K562 (cell line): ENCODE measurements at regions not wholly inside any gene's neighbourhood (a gene's known extent, or its start where the extent isn't known, plus 50 kb on each side); places are given as distances from the start of the nearest gene placed in this dataset.

Experiments used
- ATAC-seq: fragments of 200-7000 bp; cut with Tn5 transposase; 3 replicates; pipeline ENCODE4 v1.9.1; 2020; ENCODE audit warnings: moderate library complexity
- BruUV-seq: library from RNA; stranded (reverse); fragments of 400-500 nt; replicated peaks from 2 replicates; lab custom pipeline; 2021; lab: Mats Ljungman, UMichigan
- CTCF ChIA-PET: fragments of 300-600 bp; formaldehyde crosslinking; extraction: SDS; loops from one replicate; lab custom pipeline; 2021; ENCODE audit warnings: low intra/inter-chr PET ratio; lab: Yijun Ruan, JAX
- POLR2A ChIA-PET: fragments of 300-600, 350-650 bp; sonication (Branson Sonifier 250); formaldehyde crosslinking; extraction: SDS; loops from one replicate; lab custom pipeline; 2021; ENCODE audit warnings: antibody characterized with exemption, inconsistent platforms; lab: Yijun Ruan, JAX
- DNase-seq, 4 experiments: peaks; one replicate each; pipeline versions ENCODE4 v3.0.0 to v3.0.0-alpha.2; 2011 to 2018; ENCODE audit warnings: low spot score in 3 of 4, mixed read lengths in 3 of 4; ENCODE audit errors: extremely low read depth in 1 of 4
- FAIRE-seq: peaks from 2 replicates; lab custom pipeline; 2011; peaks lifted over from hg19 to GRCh38; lab: Jason Lieb, UNC
- H2AFZ ChIP-seq: 2 replicates; pipeline ENCODE4 v1.6.0; 2011; ENCODE audit warnings: low read depth, low read length, control low read depth, inconsistent platforms
- H3K27ac ChIP-seq: fragments of 200-600 bp; 3 replicates; pipeline ENCODE4 v1.8.0; 2011; ENCODE audit warnings: low read depth, mild to moderate bottlenecking, control low read depth, inconsistent platforms, low read length, moderate library complexity, mixed read lengths; ENCODE audit errors: extremely low read depth
- H3K27me3 ChIP-seq, 2 experiments: fragments of 300-600 bp in 1 of 2; 2 replicates in 1 of 2; 3 replicates in 1 of 2; pipeline versions ENCODE4 v1.6.0 to v1.8.0; 2011; ENCODE audit warnings: inconsistent platforms in 2 of 2, low read length in 2 of 2, mild to moderate bottlenecking in 1 of 2, mixed read lengths in 1 of 2, moderate library complexity in 1 of 2; ENCODE audit not compliant: control insufficient read depth in 2 of 2, insufficient read depth in 2 of 2
- H3K36me3 ChIP-seq: fragments of 300-600 bp; 3 replicates; pipeline ENCODE4 v1.8.0; 2011; ENCODE audit warnings: mild to moderate bottlenecking, low read length, inconsistent platforms; ENCODE audit not compliant: control insufficient read depth, insufficient read depth
- H3K4me1 ChIP-seq, 2 experiments: fragments of 200-600 bp in 1 of 2; replicated peaks in 1 of 2; 2 replicates in 1 of 2; 3 replicates in 1 of 2; pipeline versions ENCODE4 v1.5.1 to v1.8.0; 2011; ENCODE audit warnings: inconsistent platforms in 2 of 2, low read length in 2 of 2, mild to moderate bottlenecking in 1 of 2, mixed read lengths in 1 of 2, moderate library complexity in 1 of 2; ENCODE audit not compliant: control insufficient read depth in 2 of 2, insufficient read depth in 2 of 2
- H3K4me2 ChIP-seq: 2 replicates; pipeline ENCODE4 v1.6.1; 2011; ENCODE audit warnings: low read length, control low read depth, inconsistent platforms, mixed read lengths; ENCODE audit not compliant: insufficient read depth
- H3K4me3 ChIP-seq: fragments of 200-600 bp; sonication (generic), shearing (Covaris generic); 2 replicates; pipeline ENCODE4 v1.5.1; 2016; ENCODE audit warnings: control low read depth, inconsistent platforms
- H3K79me2 ChIP-seq: fragments of 200-600 bp; 3 replicates; pipeline ENCODE4 v1.8.0; 2011; ENCODE audit warnings: low read length, inconsistent platforms; ENCODE audit not compliant: control insufficient read depth, insufficient read depth
- H3K9ac ChIP-seq, 2 experiments: 2 replicates each; pipeline versions ENCODE4 v1.6.0 to v1.6.1; 2011; ENCODE audit warnings: low read depth in 2 of 2, low read length in 2 of 2, control low read depth in 1 of 2, inconsistent platforms in 1 of 2, mild to moderate bottlenecking in 1 of 2, mixed read lengths in 1 of 2; ENCODE audit not compliant: insufficient read depth in 1 of 2
- H3K9me1 ChIP-seq: one replicate; pipeline ENCODE4 v1.6.0; 2011; ENCODE audit warnings: inconsistent platforms, mild to moderate bottlenecking, low read length, moderate library complexity; ENCODE audit not compliant: control insufficient read depth, insufficient read depth
- H3K9me3 ChIP-seq: replicated peaks from 2 replicates; pipeline ENCODE4 v1.5.1; 2011; ENCODE audit warnings: low read depth, low read length, inconsistent platforms; ENCODE audit not compliant: control insufficient read depth, insufficient read depth
- H4K20me1 ChIP-seq: replicated peaks from 2 replicates; pipeline ENCODE4 v1.6.1; 2011; ENCODE audit warnings: low read length, inconsistent platforms, mixed read lengths; ENCODE audit not compliant: control insufficient read depth, insufficient read depth
- ELF1 ChIP-seq: fragments of 200-800 bp; sonication (Bioruptor generic); IDR thresholded peaks from 2 replicates; pipeline ENCODE4 v1.6.1; 2016; ENCODE audit warnings: missing genetic modification characterization, missing compliant biosample characterization
- ELK1 ChIP-seq: sonication (generic); formaldehyde crosslinking; IDR thresholded peaks from 2 replicates; pipeline ENCODE4 v1.8.1; 2022; ENCODE audit warnings: missing genetic modification reagents
- KLF6 ChIP-seq: fragments of 250-450 bp; sonication (Bioruptor Pico); IDR thresholded peaks from 2 replicates; pipeline ENCODE4 v1.4.0; 2020; ENCODE audit warnings: mild to moderate bottlenecking, moderate library complexity, borderline replicate concordance
- MYNN ChIP-seq, 2 experiments: sonication (generic); formaldehyde crosslinking in 1 of 2; IDR thresholded peaks; 2 replicates each; pipeline versions ENCODE4 v1.5.0 to v1.6.1; 2016 to 2020; ENCODE audit warnings: antibody characterized with exemption in 1 of 2, missing genetic modification reagents in 1 of 2
- TCF15 ChIP-seq: fragments of 250-450 bp; sonication (Bioruptor Pico); IDR thresholded peaks from 2 replicates; pipeline ENCODE4 v1.8.0; 2022; ENCODE audit warnings: moderate library complexity, mild to moderate bottlenecking, inconsistent platforms
- TRIM28 ChIP-seq: fragments of 450-650 bp; IDR thresholded peaks from 2 replicates; pipeline ENCODE4 v1.6.1; 2017
- WGBS: fragments of 100-300 bp; shearing (Covaris generic); methylation state at CpG from one replicate; pipeline ENCODE4 v1.1.6; 2016; ENCODE audit warnings: low coverage, mixed read lengths; ENCODE audit not compliant: insufficient coverage; ENCODE audit errors: missing lambda C conversion rate; 5-methylcytosine and 5-hydroxymethylcytosine counted together
- in situ Hi-C: fragments of 300-500 bp; cut with MboI; formaldehyde crosslinking; loops from 4 replicates; pipeline ENCODE4 v1.15.0; 2018; ENCODE audit warnings: inconsistent platforms, mixed read lengths
- intact Hi-C: fragments of 100-400 bp; cut with micrococcal nuclease; formaldehyde crosslinking; loops from 2 replicates; pipeline ENCODE4 v1.14.2; 2022

DNA sequence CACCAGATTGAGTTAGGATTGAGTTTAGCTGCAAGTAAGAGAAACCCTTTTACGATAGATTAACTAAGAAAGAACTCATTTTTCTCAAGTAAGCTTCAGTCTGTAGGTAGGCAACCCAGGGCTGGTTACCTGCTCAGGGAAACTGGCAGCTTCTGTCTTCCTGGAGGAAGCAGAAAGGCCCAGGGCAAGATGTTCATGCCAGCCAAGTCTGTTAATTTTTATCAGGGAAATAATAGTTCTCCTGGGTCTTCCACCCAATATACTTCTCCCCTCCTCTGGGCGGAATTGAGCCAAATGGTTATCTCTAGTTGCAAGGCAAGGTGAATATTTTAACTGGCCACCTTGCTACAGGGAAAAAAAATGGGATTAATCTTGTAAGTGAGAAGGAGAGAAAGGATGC is 98.2 kb downstream of the UTRN start:
- H3K9me3 ChIP-seq, result no peaks in the 10 kb centered on the region
- POLR2A ChIA-PET, result no interaction called here
- H3K4me3 ChIP-seq, result no peak overlapping the region
- FAIRE-seq (no peak), DNase-seq (no peak)
- CTCF ChIA-PET, result no interaction called here
- no peak for TF ChIP-seq ELF1 (tag)
- no peak for TF ChIP-seq MYNN (IDR thresholded peaks at IDR 0.05)
- TF ChIP-seq MYNN (CRISPR knock-in tag; IDR thresholded peaks at IDR 0.05), result no peak
- TF ChIP-seq TCF15 (CRISPR knock-in tag), result no peak
- no peak for TF ChIP-seq KLF6 (CRISPR knock-in tag)
- no peak for TF ChIP-seq ELK1 (CRISPR knock-in tag)
- TF ChIP-seq TRIM28, result no peak
- TF ChIP-seq, all 486 proteins: peak for 0
- Histone ChIP-seq H3K4me1 (no peaks in the 10 kb centered on the region), H3K27me3 (peaks cover 0 to 4% of the 10 kb centered on the region in 2 experiments; a peak in 2 of 5 replicates), H3K9ac (no peak overlapping the region), H3K36me3 (no peaks in the 10 kb centered on the region), H3K9me1 (no peaks in the 10 kb centered on the region), H3K4me2 (no peak overlapping the region), H4K20me1 (no peaks in the 10 kb centered on the region), H3K27ac (no peak overlapping the region), H2AFZ (no peak overlapping the region), H3K79me2 (no peaks in the 10 kb centered on the region)
- intact Hi-C loops, result no loop called here
- ATAC-seq, result no peak
- WGBS, result 5% methylated on average over 2 of the region's 2 CpGs
- in situ Hi-C loops, result no loop called here
- BruUV-seq, result no TSS peak
